K562 (cell line): ENCODE measurements at regions not wholly inside any gene's neighbourhood (a gene's known extent, or its start where the extent isn't known, plus 50 kb on each side); places are given as distances from the start of the nearest gene placed in this dataset.

Experiments
- CBX1 ChIP-seq: sonication (generic); IDR thresholded peaks from 2 replicates; pipeline ENCODE4 v1.6.1; 2016; ENCODE audit warnings: antibody characterized with exemption, low read depth, mild to moderate bottlenecking
- KDM1A ChIP-seq, 2 experiments: fragments of 450-650 bp; IDR thresholded peaks; 2 replicates each; pipeline ENCODE4 v1.6.1; 2016; ENCODE audit warnings: mild to moderate bottlenecking in 2 of 2
- KLF6 ChIP-seq: fragments of 250-450 bp; sonication (Bioruptor Pico); IDR thresholded peaks from 2 replicates; pipeline ENCODE4 v1.4.0; 2020; ENCODE audit warnings: mild to moderate bottlenecking, moderate library complexity, borderline replicate concordance
- MYBL2 ChIP-seq, 2 experiments: fragments of 450-650 bp in 1 of 2; sonication (generic) in 1 of 2; formaldehyde crosslinking in 1 of 2; IDR thresholded peaks; 2 replicates each; pipeline versions ENCODE4 v1.6.1 to v1.8.1; 2017 to 2022; ENCODE audit warnings: borderline replicate concordance in 1 of 2, inconsistent platforms in 1 of 2, low read depth in 1 of 2, mild to moderate bottlenecking in 1 of 2, missing genetic modification reagents in 1 of 2, moderate library complexity in 1 of 2
- SMAD3 ChIP-seq: fragments of 450-650 bp; formaldehyde crosslinking; conservative IDR thresholded peaks from 2 replicates; pipeline ENCODE4 v1.4.0; 2020; ENCODE audit warnings: mild to moderate bottlenecking
- THRAP3 ChIP-seq: fragments of 450-650 bp; IDR thresholded peaks from 2 replicates; pipeline ENCODE4 v1.6.1; 2016; ENCODE audit warnings: mild to moderate bottlenecking, inconsistent platforms, borderline replicate concordance
- TRIM24 ChIP-seq, 2 experiments: fragments of 450-650 bp; IDR thresholded peaks; 2 replicates each; pipeline ENCODE4 v1.6.1; 2016
- ZBTB9 ChIP-seq: fragments of 450-650 bp; formaldehyde crosslinking; IDR thresholded peaks from 2 replicates; pipeline ENCODE4 v1.4.0; 2020; ENCODE audit warnings: mild to moderate bottlenecking, moderate library complexity
- ZFP1 ChIP-seq: fragments of 450-650 bp; formaldehyde crosslinking; IDR thresholded peaks from 2 replicates; pipeline ENCODE4 v1.4.0; 2020; ENCODE audit warnings: mild to moderate bottlenecking, mixed read lengths
- ZFP30 ChIP-seq: fragments of 250-450 bp; sonication (Bioruptor Pico); IDR thresholded peaks from 2 replicates; pipeline ENCODE4 v1.8.0; 2022; ENCODE audit warnings: moderate library complexity, mild to moderate bottlenecking, inconsistent platforms, borderline replicate concordance
- ZKSCAN1 ChIP-seq: fragments of 150-350 bp; IDR thresholded peaks from 2 replicates; pipeline ENCODE4 v1.6.1; 2016; ENCODE audit warnings: low read depth, low read length
- ZNF354B ChIP-seq: fragments of 250-450 bp; sonication (Bioruptor Pico); IDR thresholded peaks from 2 replicates; pipeline ENCODE4 v1.4.0; 2020
- ZNF785 ChIP-seq: fragments of 250-450 bp; sonication (Bioruptor Pico); IDR thresholded peaks from 2 replicates; pipeline ENCODE4 v1.4.0; 2020; ENCODE audit warnings: mild to moderate bottlenecking
- TF ChIP-seq, protein P1 (sequence below): sonication (generic); formaldehyde crosslinking; IDR thresholded peaks from 2 replicates; pipeline ENCODE4 v1.8.1; 2023; ENCODE audit warnings: mild to moderate bottlenecking, missing genetic modification reagents

GRCh38 chr12:70028515-70028914, 203.5 kb downstream of the MYRFL start (continued):
- TF ChIP-seq, protein P1, sequence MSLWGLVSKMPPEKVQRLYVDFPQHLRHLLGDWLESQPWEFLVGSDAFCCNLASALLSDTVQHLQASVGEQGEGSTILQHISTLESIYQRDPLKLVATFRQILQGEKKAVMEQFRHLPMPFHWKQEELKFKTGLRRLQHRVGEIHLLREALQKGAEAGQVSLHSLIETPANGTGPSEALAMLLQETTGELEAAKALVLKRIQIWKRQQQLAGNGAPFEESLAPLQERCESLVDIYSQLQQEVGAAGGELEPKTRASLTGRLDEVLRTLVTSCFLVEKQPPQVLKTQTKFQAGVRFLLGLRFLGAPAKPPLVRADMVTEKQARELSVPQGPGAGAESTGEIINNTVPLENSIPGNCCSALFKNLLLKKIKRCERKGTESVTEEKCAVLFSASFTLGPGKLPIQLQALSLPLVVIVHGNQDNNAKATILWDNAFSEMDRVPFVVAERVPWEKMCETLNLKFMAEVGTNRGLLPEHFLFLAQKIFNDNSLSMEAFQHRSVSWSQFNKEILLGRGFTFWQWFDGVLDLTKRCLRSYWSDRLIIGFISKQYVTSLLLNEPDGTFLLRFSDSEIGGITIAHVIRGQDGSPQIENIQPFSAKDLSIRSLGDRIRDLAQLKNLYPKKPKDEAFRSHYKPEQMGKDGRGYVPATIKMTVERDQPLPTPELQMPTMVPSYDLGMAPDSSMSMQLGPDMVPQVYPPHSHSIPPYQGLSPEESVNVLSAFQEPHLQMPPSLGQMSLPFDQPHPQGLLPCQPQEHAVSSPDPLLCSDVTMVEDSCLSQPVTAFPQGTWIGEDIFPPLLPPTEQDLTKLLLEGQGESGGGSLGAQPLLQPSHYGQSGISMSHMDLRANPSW (CRISPR knock-in tag) = no peak
- TF ChIP-seq KLF6 (CRISPR knock-in tag) (no peak), ZBTB9 (CRISPR knock-in tag) (no peak), MYBL2 (IDR thresholded peaks at IDR 0.05; ENCODE audit: low read depth) (no peak), MYBL2 (CRISPR knock-in tag; IDR thresholded peaks at IDR 0.05; ENCODE audit: borderline replicate concordance) (no peak), CBX1 (no peak), TRIM24 (IDR thresholded peaks at IDR 0.05) (no peak), ZKSCAN1 (no peak), THRAP3 (no peak), ZNF354B (CRISPR knock-in tag) (no peak), SMAD3 (CRISPR knock-in tag) (no peak), ZFP1 (no peak), KDM1A (IDR thresholded peaks at IDR 0.05) (no peak), ZNF785 (no peak), ZFP30 (no peak)
